ENCODE measurements at regions not wholly inside any gene's neighbourhood (a gene's known extent, or its start where the extent isn't known, plus 50 kb on each side); places are given as distances from the start of the nearest gene placed in this dataset.

DNA sequence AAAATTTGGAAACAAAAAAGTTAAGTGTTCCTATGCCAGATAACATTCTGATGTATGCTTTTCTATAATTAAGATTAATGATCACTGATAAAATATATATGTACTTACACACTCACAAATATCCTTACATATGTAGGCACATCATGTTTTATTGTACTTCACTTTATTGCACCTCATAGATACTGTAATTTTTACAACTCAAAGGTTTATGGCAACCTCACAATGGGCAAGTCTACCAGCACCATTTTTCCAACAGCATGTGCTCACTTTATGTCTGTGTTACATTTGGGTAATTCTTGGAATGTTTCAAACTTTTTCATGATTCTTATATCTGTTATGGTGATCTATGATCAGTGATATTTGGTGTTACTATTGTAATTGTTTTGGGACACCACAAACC, 57.8 kb upstream of the GPRIN3 start:
- no peaks in the 10 kb centered on the region for H3K9me3 ChIP-seq
- DNase-seq (no peak), ATAC-seq (no peak)
- no peaks in the 10 kb centered on the region for H3K4me1 ChIP-seq
- no peak overlapping the region for H3K4me3 ChIP-seq
- H3K27ac ChIP-seq, result no peak overlapping the region
- intact Hi-C loops (cut with DNase I), result no loop called here
- TF ChIP-seq POLR2A (IDR thresholded peaks at IDR 0.05), result no peak
- TF ChIP-seq, protein P1, sequence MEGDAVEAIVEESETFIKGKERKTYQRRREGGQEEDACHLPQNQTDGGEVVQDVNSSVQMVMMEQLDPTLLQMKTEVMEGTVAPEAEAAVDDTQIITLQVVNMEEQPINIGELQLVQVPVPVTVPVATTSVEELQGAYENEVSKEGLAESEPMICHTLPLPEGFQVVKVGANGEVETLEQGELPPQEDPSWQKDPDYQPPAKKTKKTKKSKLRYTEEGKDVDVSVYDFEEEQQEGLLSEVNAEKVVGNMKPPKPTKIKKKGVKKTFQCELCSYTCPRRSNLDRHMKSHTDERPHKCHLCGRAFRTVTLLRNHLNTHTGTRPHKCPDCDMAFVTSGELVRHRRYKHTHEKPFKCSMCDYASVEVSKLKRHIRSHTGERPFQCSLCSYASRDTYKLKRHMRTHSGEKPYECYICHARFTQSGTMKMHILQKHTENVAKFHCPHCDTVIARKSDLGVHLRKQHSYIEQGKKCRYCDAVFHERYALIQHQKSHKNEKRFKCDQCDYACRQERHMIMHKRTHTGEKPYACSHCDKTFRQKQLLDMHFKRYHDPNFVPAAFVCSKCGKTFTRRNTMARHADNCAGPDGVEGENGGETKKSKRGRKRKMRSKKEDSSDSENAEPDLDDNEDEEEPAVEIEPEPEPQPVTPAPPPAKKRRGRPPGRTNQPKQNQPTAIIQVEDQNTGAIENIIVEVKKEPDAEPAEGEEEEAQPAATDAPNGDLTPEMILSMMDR (IDR thresholded peaks at IDR 0.05), result no peak
- H3K27me3 ChIP-seq, result no peaks in the 10 kb centered on the region
- H3K36me3 ChIP-seq, result no peaks in the 10 kb centered on the region

DNA sequence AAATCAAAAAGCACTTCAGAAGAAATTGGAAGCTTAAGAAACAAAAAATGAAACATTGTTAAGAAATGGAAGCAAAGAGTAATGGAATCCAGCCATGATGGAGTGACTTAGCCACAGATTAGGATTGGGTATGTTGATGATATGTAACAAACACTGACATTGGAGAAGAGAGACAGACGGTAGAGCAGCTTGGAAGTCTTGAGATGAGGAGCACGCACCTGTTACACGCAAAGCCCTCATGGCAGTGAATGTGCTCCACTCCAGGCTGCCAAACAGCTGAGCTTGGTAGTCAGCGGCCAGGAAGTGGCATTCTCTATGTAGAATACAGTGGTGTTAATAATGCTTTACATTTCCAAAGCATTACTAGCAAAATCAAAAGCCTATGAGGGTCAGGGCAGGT, 56.9 kb upstream of the GPRIN3 start:
- intact Hi-C loops (cut with DNase I), result no loop called here
- no peaks in the 10 kb centered on the region for H3K4me1 ChIP-seq
- DNase-seq, result no peak
- H3K27ac ChIP-seq, result no peak overlapping the region
- H3K27me3 ChIP-seq, result no peaks in the 10 kb centered on the region
- H3K4me3 ChIP-seq, result no peak overlapping the region
- TF ChIP-seq, protein P1 (IDR thresholded peaks at IDR 0.05), result no peak
- TF ChIP-seq POLR2A (IDR thresholded peaks at IDR 0.05), result no peak
- H3K36me3 ChIP-seq, result no peaks in the 10 kb centered on the region
- ATAC-seq, result no peak
- WGBS (ENCODE audit: insufficient coverage, low coverage, low lambda C conversion rate, missing lambda C conversion rate), result 68% methylated on average over 4 of the region's 4 CpGs
- no peaks in the 10 kb centered on the region for H3K9me3 ChIP-seq

DNA sequence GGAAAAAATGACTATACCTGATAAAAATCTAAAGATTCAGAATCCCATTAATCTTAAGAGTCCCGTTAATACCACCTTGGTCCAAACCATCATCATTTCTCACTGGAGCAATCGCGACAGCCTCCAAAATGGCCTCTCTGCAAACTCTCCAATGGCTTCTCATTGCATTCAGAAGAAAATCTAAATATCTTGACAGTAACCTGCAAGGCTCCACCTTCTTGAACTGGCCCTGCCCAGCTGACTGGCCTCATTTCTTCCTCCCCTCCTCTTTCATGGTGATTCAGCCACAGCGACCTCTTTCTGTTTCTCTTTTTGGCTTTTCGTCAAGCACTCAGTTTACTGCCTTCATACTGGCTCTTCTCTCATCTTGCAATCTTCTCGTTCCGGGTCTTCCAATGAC, 56.2 kb upstream of the GPRIN3 start:
- no peaks in the 10 kb centered on the region for H3K36me3 ChIP-seq
- no peaks in the 10 kb centered on the region for H3K4me1 ChIP-seq
- no peaks in the 10 kb centered on the region for H3K9me3 ChIP-seq
- H3K4me3 ChIP-seq, result no peak overlapping the region
- intact Hi-C loops (cut with DNase I), result no loop called here
- no peak for TF ChIP-seq POLR2A (IDR thresholded peaks at IDR 0.05)
- TF ChIP-seq, protein P1 (IDR thresholded peaks at IDR 0.05), result no peak
- DNase-seq, result no peak
- H3K27ac ChIP-seq, result no peak overlapping the region
- ATAC-seq, result no peak
- no peaks in the 10 kb centered on the region for H3K27me3 ChIP-seq
- WGBS (ENCODE audit: insufficient coverage, low coverage, low lambda C conversion rate, missing lambda C conversion rate), result 67% methylated on average over 5 of the region's 7 CpGs

DNA sequence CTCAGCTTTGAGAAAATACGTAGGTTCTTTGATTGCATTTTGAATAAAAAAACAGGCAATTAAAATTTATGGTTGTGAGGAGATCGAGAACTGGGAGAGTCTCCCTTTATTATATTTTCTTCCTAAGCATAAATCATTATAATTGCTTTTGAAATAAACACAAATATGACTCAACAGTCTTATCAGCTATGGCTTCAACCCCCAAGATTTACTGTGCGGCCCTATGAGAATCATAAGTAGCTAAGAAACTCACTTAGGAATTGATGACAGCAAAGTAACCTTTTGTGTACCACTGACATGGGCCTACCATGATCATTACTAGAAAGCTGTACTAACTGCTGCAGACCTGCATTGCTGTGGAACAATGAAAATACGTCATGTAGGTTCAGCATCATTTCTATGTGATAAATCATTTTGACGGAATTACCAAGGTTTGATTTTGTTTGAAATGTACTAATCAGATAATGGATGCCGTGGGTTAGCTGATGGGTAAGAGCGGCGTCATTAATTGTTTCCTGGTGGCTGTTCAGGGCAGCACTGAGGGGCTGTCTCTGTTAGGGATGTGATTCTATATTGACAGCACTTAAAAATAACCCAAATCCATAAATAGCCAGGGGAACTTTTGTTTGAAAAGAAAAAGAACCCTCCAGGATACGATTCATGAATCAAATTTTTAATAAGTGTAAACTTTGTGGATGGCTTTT, 51.5 kb upstream of the GPRIN3 start:
- no peaks in the 10 kb centered on the region for H3K27me3 ChIP-seq
- ATAC-seq, result no peak
- H3K27ac ChIP-seq, result no peak overlapping the region
- no peaks in the 10 kb centered on the region for H3K9me3 ChIP-seq
- DNase-seq, result no peak
- H3K4me1 ChIP-seq, result no peaks in the 10 kb centered on the region
- TF ChIP-seq POLR2A (IDR thresholded peaks at IDR 0.05), result no peak
- TF ChIP-seq, protein P1 (IDR thresholded peaks at IDR 0.05), result no peak
- intact Hi-C loops (cut with DNase I), result no loop called here
- WGBS (ENCODE audit: insufficient coverage, low coverage, low lambda C conversion rate, missing lambda C conversion rate), result 81% methylated on average over 9 of the region's 9 CpGs
- H3K4me3 ChIP-seq, result no peak overlapping the region
- H3K36me3 ChIP-seq, result no peaks in the 10 kb centered on the region

DNA sequence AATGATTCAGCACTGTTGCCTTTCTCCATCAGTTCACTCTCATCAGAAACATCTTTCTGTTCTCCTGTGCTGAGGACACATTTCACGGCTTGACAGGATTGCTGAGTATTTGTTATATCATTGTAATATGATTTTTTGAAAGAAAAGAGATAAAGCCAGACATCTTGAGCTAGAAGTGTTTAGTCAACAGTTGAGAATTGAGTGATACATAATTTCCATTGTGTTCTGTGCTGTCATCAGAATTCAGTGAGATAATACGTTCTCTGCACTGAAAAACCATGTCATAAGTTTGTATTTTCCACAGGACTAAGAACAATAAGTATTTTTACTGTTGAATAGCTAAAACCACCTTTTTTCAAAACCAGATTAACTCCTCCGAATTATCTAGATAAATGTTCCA, 50.2 kb upstream of the GPRIN3 start:
- intact Hi-C loops (cut with DNase I), result no loop called here
- ATAC-seq (no peak), DNase-seq (no peak)
- H3K4me1 ChIP-seq, result no peaks in the 10 kb centered on the region
- no peak overlapping the region for H3K27ac ChIP-seq
- no peak for TF ChIP-seq POLR2A (IDR thresholded peaks at IDR 0.05)
- TF ChIP-seq, protein P1 (IDR thresholded peaks at IDR 0.05), result no peak
- no peaks in the 10 kb centered on the region for H3K27me3 ChIP-seq
- H3K4me3 ChIP-seq, result no peak overlapping the region
- H3K9me3 ChIP-seq, result no peaks in the 10 kb centered on the region
- no peaks in the 10 kb centered on the region for H3K36me3 ChIP-seq
- 62% methylated on average over 3 of the region's 3 CpGs for WGBS (ENCODE audit: insufficient coverage, low coverage, low lambda C conversion rate, missing lambda C conversion rate)
